Esophagus squamous epithelium (tissue), 4 donors: ENCODE measurements at regions not wholly inside any gene's neighbourhood (a gene's known extent, or its start where the extent isn't known, plus 50 kb on each side); places are given as distances from the start of the nearest gene placed in this dataset.

Experiments
- CTCF ChIP-seq, 6 experiments: fragments of 450-650 bp in 4 of 6; fragments of 200-600 bp in 2 of 6; sonication (generic) in 2 of 6; IDR thresholded peaks; one replicate each; pipeline ENCODE4 v1.5.1; 2016 to 2019; ENCODE audit warnings: antibody characterized with exemption in 6 of 6, mild to moderate bottlenecking in 4 of 6, moderate library complexity in 4 of 6
- POLR2A ChIP-seq, 4 donors: fragments of 450-650 bp; IDR thresholded peaks; one replicate each; pipeline ENCODE4 v1.6.1; 2017; ENCODE audit warnings: antibody characterized with exemption in 4 of 4, mild to moderate bottlenecking in 4 of 4, moderate library complexity in 3 of 4

- TF ChIP-seq POLR2A (IDR thresholded peaks at IDR 0.05) (no peak), CTCF (IDR thresholded peaks at IDR 0.05) (no peak)
Measured at GRCh38 chr14:27725482-27725881, 1041.1 kb upstream of the FOXG1 start.
